Fibroblast of mammary gland (primary cell): ENCODE measurements at regions not wholly inside any gene's neighbourhood (a gene's known extent, or its start where the extent isn't known, plus 50 kb on each side); places are given as distances from the start of the nearest gene placed in this dataset.
"Not testable (repeated sequence)": the region's sequence is repeated elsewhere in the genome, so short reads cannot be mapped to it uniquely, and the experiment has no call there.

Source experiments
- DNase-seq: peaks from one replicate; pipeline ENCODE4 v3.0.0-alpha.2; 2010; ENCODE audit warnings: low read depth
- H3K4me3 ChIP-seq: 2 replicates; pipeline ENCODE4 v1.5.1; 2011; ENCODE audit warnings: low read depth, mild to moderate bottlenecking, low read length, moderate library complexity; ENCODE audit not compliant: control insufficient read depth
- CTCF ChIP-seq: conservative IDR thresholded peaks from 2 replicates; pipeline ENCODE4 v1.5.1; 2011; ENCODE audit warnings: low read depth, low read length, inconsistent platforms; ENCODE audit not compliant: control insufficient read depth, insufficient read depth

GRCh38 chr6:28606424-28607391 is 81.0 kb downstream of the GPX5 start:
- peak; percentile 42 for TF ChIP-seq CTCF
- H3K4me3 ChIP-seq, result peak overlapping the region; percentile 65
- DNase-seq, result peak; percentile 79

- H3K4me3 ChIP-seq, result no peak overlapping the region
- no peak for DNase-seq
- TF ChIP-seq CTCF, result no peak
Observed at GRCh38 chr6:28607990-28608389, 82.3 kb downstream of the GPX5 start.

GRCh38 chr6:28609672-28610071 is 84.0 kb downstream of the GPX5 start:
- H3K4me3 ChIP-seq, result no peak overlapping the region
- TF ChIP-seq CTCF, result no peak
- DNase-seq, result no peak

GRCh38 chr6:28615616-28615954 is 89.9 kb downstream of the GPX5 start:
- TF ChIP-seq CTCF, result no peak
- H3K4me3 ChIP-seq, result no peak overlapping the region
- DNase-seq, result no peak

GRCh38 chr6:28615955-28616747 is 90.5 kb downstream of the GPX5 start:
- DNase-seq, result no peak
- H3K4me3 ChIP-seq, result no peak overlapping the region
- no peak for TF ChIP-seq CTCF

- H3K4me3 ChIP-seq, result no peak overlapping the region
- DNase-seq, result no peak
- TF ChIP-seq CTCF, result no peak
Observed at GRCh38 chr6:28618898-28619555, 93.3 kb downstream of the GPX5 start.

GRCh38 chr6:28621268-28621667 is 95.6 kb downstream of the GPX5 start:
- H3K4me3 ChIP-seq, result not testable (repeated sequence)

GRCh38 chr6:28623242-28623641 is 97.6 kb downstream of the GPX5 start:
- not testable (repeated sequence) for DNase-seq, H3K4me3 ChIP-seq

More at GRCh38 chr6:28621268-28621667, 95.6 kb downstream of the GPX5 start:
- not testable (repeated sequence) for DNase-seq

GRCh38 chr6:28626386-28626785 is 100.7 kb downstream of the GPX5 start:
- DNase-seq, H3K4me3 ChIP-seq: not testable (repeated sequence)
